HCT116 (cell line): ENCODE measurements at regions not wholly inside any gene's neighbourhood (a gene's known extent, or its start where the extent isn't known, plus 50 kb on each side); places are given as distances from the start of the nearest gene placed in this dataset.

Experiments used
- ATAC-seq: fragments of 200-7000 bp; cut with Tn5 transposase; 2 replicates; pipeline ENCODE4 v1.9.1; 2020; ENCODE audit warnings: mild to moderate bottlenecking, moderate library complexity
- BruUV-seq: library from RNA; stranded (reverse); fragments of 400-500 nt; replicated peaks from 2 replicates; lab custom pipeline; 2021; lab: Mats Ljungman, UMichigan
- CTCF ChIA-PET: fragments of 300-600 bp; sonication (Branson Sonifier 250); formaldehyde crosslinking; loops from one replicate; lab custom pipeline; 2021; ENCODE audit warnings: antibody characterized with exemption; lab: Charles Lee
- POLR2A ChIA-PET: fragments of 300-600, 350-600 bp; sonication (Branson Sonifier 250); formaldehyde crosslinking; loops from one replicate; lab custom pipeline; 2021; ENCODE audit warnings: antibody characterized with exemption; lab: Charles Lee
- RAD21 ChIA-PET, 2 experiments: fragments of 300-600 bp; sonication (Branson Sonifier 250); formaldehyde crosslinking; loops; one replicate each; lab custom pipeline; 2023; ENCODE audit warnings: low total read pairs in 2 of 2; ENCODE audit not compliant: uncharacterized antibody in 2 of 2, unreplicated experiment in 2 of 2, low non-redundant PET in 1 of 2; lab: Charles Lee
- DNase-seq: peaks from one replicate; pipeline ENCODE4 v3.0.0-alpha.2; 2010; ENCODE audit warnings: low read depth, low spot score
- H2AFZ ChIP-seq: fragments of 200-600 bp; shearing (Covaris generic), sonication (generic); 2 replicates; pipeline ENCODE4 v1.6.1; 2017; ENCODE audit warnings: low read depth, mixed run types, mixed read lengths, antibody characterized with exemption, low read length; ENCODE audit not compliant: poor library complexity, severe bottlenecking
- H3K27ac ChIP-seq: 2 replicates; pipeline ENCODE4 v1.5.1; 2012; ENCODE audit warnings: low read depth, low read length
- H3K27me3 ChIP-seq: fragments of 200-600 bp; sonication (generic); 2 replicates; pipeline ENCODE4 v1.6.1; 2016; ENCODE audit warnings: mixed run types, low read length, mixed read lengths; ENCODE audit not compliant: insufficient read depth
- H3K36me3 ChIP-seq, 2 experiments: fragments of 200-500 bp in 1 of 2; fragments of 200-600 bp in 1 of 2; sonication (Bioruptor generic) in 1 of 2; sonication (generic) in 1 of 2; 2 replicates each; pipeline versions ENCODE4 v1.5.1 to v1.6.1; 2014 to 2016; ENCODE audit warnings: low read length in 2 of 2, inconsistent platforms in 1 of 2, mixed read lengths in 1 of 2, mixed run types in 1 of 2; ENCODE audit not compliant: insufficient read depth in 2 of 2, control insufficient read depth in 1 of 2
- H3K4me1 ChIP-seq, 2 experiments: fragments of 200-600 bp in 1 of 2; sonication (generic) in 1 of 2; 2 replicates each; pipeline versions ENCODE4 v1.5.1 to v1.6.1; 2012 to 2017; ENCODE audit warnings: low read length in 2 of 2, inconsistent platforms in 1 of 2, mild to moderate bottlenecking in 1 of 2, mixed read lengths in 1 of 2, mixed run types in 1 of 2, moderate library complexity in 1 of 2; ENCODE audit not compliant: insufficient read depth in 2 of 2, control insufficient read depth in 1 of 2
- H3K4me2 ChIP-seq: fragments of 200-600 bp; sonication (generic); 2 replicates; pipeline ENCODE4 v1.6.1; 2017; ENCODE audit warnings: mixed run types, low read length, mixed read lengths
- H3K4me3 ChIP-seq, 2 experiments: fragments of 200-600 bp in 1 of 2; sonication (generic) in 1 of 2; replicated peaks in 1 of 2; 2 replicates each; pipeline ENCODE4 v1.5.1; 2011 to 2016; ENCODE audit warnings: low read length in 2 of 2, control low read depth in 1 of 2, low read depth in 1 of 2, mild to moderate bottlenecking in 1 of 2, mixed read lengths in 1 of 2, mixed run types in 1 of 2
- H3K79me2 ChIP-seq: fragments of 200-600 bp; sonication (generic); 2 replicates; pipeline ENCODE4 v1.6.1; 2017; ENCODE audit warnings: mild to moderate bottlenecking, mixed run types, low read length, moderate library complexity, mixed read lengths; ENCODE audit not compliant: insufficient read depth
- H3K9ac ChIP-seq: fragments of 200-600 bp; sonication (generic); 2 replicates; pipeline ENCODE4 v1.6.1; 2016; ENCODE audit warnings: low read length, mixed read lengths
- H3K9me2 ChIP-seq: fragments of 200-600 bp; sonication (generic), shearing (Covaris generic); 2 replicates; pipeline ENCODE4 v1.6.1; 2017; ENCODE audit warnings: mixed run types, mild to moderate bottlenecking, moderate library complexity; ENCODE audit not compliant: insufficient read depth
- H3K9me3 ChIP-seq, 2 experiments: fragments of 200-500 bp in 1 of 2; fragments of 200-600 bp in 1 of 2; sonication (Bioruptor generic) in 1 of 2; sonication (generic) in 1 of 2; 2 replicates each; pipeline ENCODE4 v1.6.1; 2014 to 2017; ENCODE audit warnings: low read length in 2 of 2, mixed read lengths in 2 of 2, inconsistent platforms in 1 of 2, low read depth in 1 of 2, mild to moderate bottlenecking in 1 of 2, mixed run types in 1 of 2, moderate library complexity in 1 of 2; ENCODE audit not compliant: control insufficient read depth in 1 of 2, insufficient read depth in 1 of 2
- H4K20me1 ChIP-seq: fragments of 200-600 bp; sonication (generic), shearing (Covaris generic); 2 replicates; pipeline ENCODE4 v1.6.1; 2017; ENCODE audit warnings: mixed run types, mild to moderate bottlenecking, moderate library complexity; ENCODE audit not compliant: insufficient read depth
- CBX3 ChIP-seq: IDR thresholded peaks from 2 replicates; pipeline ENCODE4 v1.6.1; 2012; ENCODE audit warnings: low read depth
- CEBPB ChIP-seq: IDR thresholded peaks from 2 replicates; pipeline ENCODE4 v1.6.1; 2012; ENCODE audit warnings: low read depth
- CTCF ChIP-seq, 3 experiments: fragments of 200-600 bp in 1 of 3; sonication (generic) in 1 of 3; IDR thresholded peaks in 2 of 3; conservative IDR thresholded peaks in 1 of 3; 2 replicates each; pipeline ENCODE4 v1.5.1; 2012 to 2017; ENCODE audit warnings: low read depth in 2 of 3, low read length in 2 of 3, antibody characterized with exemption in 1 of 3, borderline replicate concordance in 1 of 3, control low read depth in 1 of 3, mild to moderate bottlenecking in 1 of 3, mixed read lengths in 1 of 3, mixed run types in 1 of 3, moderate library complexity in 1 of 3; ENCODE audit not compliant: insufficient read depth in 1 of 3
- EGR1 ChIP-seq: IDR thresholded peaks from 2 replicates; pipeline ENCODE4 v1.6.1; 2012; ENCODE audit warnings: low read depth
- EZH2 ChIP-seq: fragments of 200-600 bp; sonication (generic); IDR thresholded peaks from 2 replicates; pipeline ENCODE4 v1.6.1; 2017; ENCODE audit warnings: antibody characterized with exemption, mixed run types
- EZH2phosphoT487 ChIP-seq: fragments of 200-600 bp; IDR thresholded peaks from 2 replicates; pipeline ENCODE4 v1.6.1; 2018; ENCODE audit warnings: antibody characterized with exemption, borderline replicate concordance
- MAX ChIP-seq: IDR thresholded peaks from 2 replicates; pipeline ENCODE4 v1.6.1; 2012
- POLR2A ChIP-seq: IDR thresholded peaks from 2 replicates; pipeline ENCODE4 v1.7.0; 2011; ENCODE audit warnings: borderline replicate concordance; ENCODE audit not compliant: insufficient read depth, insufficient read length; ENCODE audit errors: extremely low read depth
- POLR2AphosphoS5 ChIP-seq: IDR thresholded peaks from 2 replicates; pipeline ENCODE4 v1.6.1; 2011; ENCODE audit warnings: mild to moderate bottlenecking, low read depth, low read length, moderate library complexity
- RAD21 ChIP-seq: IDR thresholded peaks from 2 replicates; pipeline ENCODE4 v1.6.1; 2012; ENCODE audit warnings: low read depth, mild to moderate bottlenecking
- REST ChIP-seq: IDR thresholded peaks from 2 replicates; pipeline ENCODE4 v1.6.1; 2012; ENCODE audit warnings: low read depth
- SIN3A ChIP-seq: IDR thresholded peaks from 2 replicates; pipeline ENCODE4 v1.6.1; 2012; ENCODE audit warnings: low read depth
- TCF7L2 ChIP-seq: IDR thresholded peaks from 2 replicates; pipeline ENCODE4 v1.7.0; 2011; ENCODE audit warnings: borderline replicate concordance, inconsistent platforms; ENCODE audit not compliant: insufficient read depth, insufficient read length; ENCODE audit errors: extremely low read depth
- YY1 ChIP-seq: IDR thresholded peaks from 2 replicates; pipeline ENCODE4 v1.6.1; 2011; ENCODE audit warnings: low read length, low read depth, moderate library complexity, mild to moderate bottlenecking; ENCODE audit not compliant: insufficient replicate concordance; ENCODE audit errors: extremely low read depth
- ZBTB33 ChIP-seq: IDR thresholded peaks from 2 replicates; pipeline ENCODE4 v1.6.1; 2011; ENCODE audit warnings: mild to moderate bottlenecking, low read length, moderate library complexity; ENCODE audit not compliant: insufficient replicate concordance; ENCODE audit errors: extremely low read depth
- ZFX ChIP-seq: fragments of 450-650 bp; IDR thresholded peaks from 2 replicates; pipeline ENCODE4 v1.6.1; 2017
- ZNF274 ChIP-seq: fragments of 200-500 bp; sonication (Bioruptor generic); IDR thresholded peaks from 2 replicates; pipeline ENCODE4 v1.6.1; 2014; ENCODE audit warnings: mild to moderate bottlenecking, low read depth, low read length, inconsistent platforms
- intact Hi-C: fragments of 100-400 bp; cut with micrococcal nuclease; formaldehyde crosslinking; loops from 2 replicates; pipeline ENCODE4 v1.10.0; 2022

GRCh38 chrX:69051901-69052300 is 113.4 kb downstream of the PJA1 start:
- Histone ChIP-seq H3K36me3 (no peaks in the 10 kb centered on the region), H4K20me1 (no peaks in the 10 kb centered on the region), H3K27ac (no peak overlapping the region), H2AFZ (no peak overlapping the region), H3K27me3 (no peaks in the 10 kb centered on the region), H3K4me1 (no peaks in the 10 kb centered on the region), H3K4me2 (no peak overlapping the region), H3K9me2 (no peaks in the 10 kb centered on the region), H3K4me3 (no peak overlapping the region), H3K9me3 (no peaks in the 10 kb centered on the region), H3K9ac (no peak overlapping the region), H3K79me2 (no peaks in the 10 kb centered on the region)
- BruUV-seq, result no TSS peak
- DNase-seq, result no peak
- intact Hi-C loops, result no loop called here
- TF ChIP-seq MAX (no peak), YY1 (no peak), CTCF (IDR thresholded peaks at IDR 0.05 in 2 of 3, conservative IDR thresholded peaks at IDR 0.05 in 1 of 3; ENCODE audit: borderline replicate concordance in 1 of 3, insufficient read depth in 1 of 3, low read depth in 2 of 3, low read length in 2 of 3) (no peak), CBX3 (no peak), EGR1 (no peak), ZNF274 (no peak), ZFX (no peak), POLR2AphosphoS5 (no peak), RAD21 (no peak), POLR2A (no peak), EZH2phosphoT487 (no peak), ZBTB33 (no peak), SIN3A (no peak), EZH2 (no peak), CEBPB (no peak), TCF7L2 (no peak), REST (no peak)
- ChIA-PET POLR2A (no interaction called here), RAD21 (no interaction called here), CTCF (no interaction called here)
- ATAC-seq, result no peak
